ENCODE measurements at regions not wholly inside any gene's neighbourhood (a gene's known extent, or its start where the extent isn't known, plus 50 kb on each side); places are given as distances from the start of the nearest gene placed in this dataset.

- TF ChIP-seq RCOR1 (IDR thresholded peaks at IDR 0.05; ENCODE audit: low read length) (no peak), FOXM1 (IDR thresholded peaks at IDR 0.05; ENCODE audit: low read depth) (no peak), CTCF (IDR thresholded peaks at IDR 0.05) (no peak), ELF1 (IDR thresholded peaks at IDR 0.05) (no peak), JUND (IDR thresholded peaks at IDR 0.05) (no peak), CHD2 (IDR thresholded peaks at IDR 0.05; ENCODE audit: low read length, partially characterized antibody) (no peak), SMC3 (IDR thresholded peaks at IDR 0.05; ENCODE audit: low read depth, low read length) (no peak), RAD21 (IDR thresholded peaks at IDR 0.05; ENCODE audit: low read length) (no peak), RXRA (IDR thresholded peaks at IDR 0.05; ENCODE audit: borderline replicate concordance, low read depth) (no peak), TAF1 (IDR thresholded peaks at IDR 0.05; ENCODE audit: borderline replicate concordance, low read depth, low read length) (no peak), YY1 (IDR thresholded peaks at IDR 0.05; ENCODE audit: low read depth) (no peak), TEAD4 (IDR thresholded peaks at IDR 0.05; ENCODE audit: borderline replicate concordance, insufficient read depth) (no peak)
- TF ChIP-seq, protein P1, sequence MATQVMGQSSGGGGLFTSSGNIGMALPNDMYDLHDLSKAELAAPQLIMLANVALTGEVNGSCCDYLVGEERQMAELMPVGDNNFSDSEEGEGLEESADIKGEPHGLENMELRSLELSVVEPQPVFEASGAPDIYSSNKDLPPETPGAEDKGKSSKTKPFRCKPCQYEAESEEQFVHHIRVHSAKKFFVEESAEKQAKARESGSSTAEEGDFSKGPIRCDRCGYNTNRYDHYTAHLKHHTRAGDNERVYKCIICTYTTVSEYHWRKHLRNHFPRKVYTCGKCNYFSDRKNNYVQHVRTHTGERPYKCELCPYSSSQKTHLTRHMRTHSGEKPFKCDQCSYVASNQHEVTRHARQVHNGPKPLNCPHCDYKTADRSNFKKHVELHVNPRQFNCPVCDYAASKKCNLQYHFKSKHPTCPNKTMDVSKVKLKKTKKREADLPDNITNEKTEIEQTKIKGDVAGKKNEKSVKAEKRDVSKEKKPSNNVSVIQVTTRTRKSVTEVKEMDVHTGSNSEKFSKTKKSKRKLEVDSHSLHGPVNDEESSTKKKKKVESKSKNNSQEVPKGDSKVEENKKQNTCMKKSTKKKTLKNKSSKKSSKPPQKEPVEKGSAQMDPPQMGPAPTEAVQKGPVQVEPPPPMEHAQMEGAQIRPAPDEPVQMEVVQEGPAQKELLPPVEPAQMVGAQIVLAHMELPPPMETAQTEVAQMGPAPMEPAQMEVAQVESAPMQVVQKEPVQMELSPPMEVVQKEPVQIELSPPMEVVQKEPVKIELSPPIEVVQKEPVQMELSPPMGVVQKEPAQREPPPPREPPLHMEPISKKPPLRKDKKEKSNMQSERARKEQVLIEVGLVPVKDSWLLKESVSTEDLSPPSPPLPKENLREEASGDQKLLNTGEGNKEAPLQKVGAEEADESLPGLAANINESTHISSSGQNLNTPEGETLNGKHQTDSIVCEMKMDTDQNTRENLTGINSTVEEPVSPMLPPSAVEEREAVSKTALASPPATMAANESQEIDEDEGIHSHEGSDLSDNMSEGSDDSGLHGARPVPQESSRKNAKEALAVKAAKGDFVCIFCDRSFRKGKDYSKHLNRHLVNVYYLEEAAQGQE (IDR thresholded peaks at IDR 0.05; ENCODE audit: low read depth, low read length), result no peak
Measured at GRCh38 chr3:159751146-159751545, 237.5 kb upstream of the IL12A start.
